ENCODE measurements at regions not wholly inside any gene's neighbourhood (a gene's known extent, or its start where the extent isn't known, plus 50 kb on each side); places are given as distances from the start of the nearest gene placed in this dataset.

DNA sequence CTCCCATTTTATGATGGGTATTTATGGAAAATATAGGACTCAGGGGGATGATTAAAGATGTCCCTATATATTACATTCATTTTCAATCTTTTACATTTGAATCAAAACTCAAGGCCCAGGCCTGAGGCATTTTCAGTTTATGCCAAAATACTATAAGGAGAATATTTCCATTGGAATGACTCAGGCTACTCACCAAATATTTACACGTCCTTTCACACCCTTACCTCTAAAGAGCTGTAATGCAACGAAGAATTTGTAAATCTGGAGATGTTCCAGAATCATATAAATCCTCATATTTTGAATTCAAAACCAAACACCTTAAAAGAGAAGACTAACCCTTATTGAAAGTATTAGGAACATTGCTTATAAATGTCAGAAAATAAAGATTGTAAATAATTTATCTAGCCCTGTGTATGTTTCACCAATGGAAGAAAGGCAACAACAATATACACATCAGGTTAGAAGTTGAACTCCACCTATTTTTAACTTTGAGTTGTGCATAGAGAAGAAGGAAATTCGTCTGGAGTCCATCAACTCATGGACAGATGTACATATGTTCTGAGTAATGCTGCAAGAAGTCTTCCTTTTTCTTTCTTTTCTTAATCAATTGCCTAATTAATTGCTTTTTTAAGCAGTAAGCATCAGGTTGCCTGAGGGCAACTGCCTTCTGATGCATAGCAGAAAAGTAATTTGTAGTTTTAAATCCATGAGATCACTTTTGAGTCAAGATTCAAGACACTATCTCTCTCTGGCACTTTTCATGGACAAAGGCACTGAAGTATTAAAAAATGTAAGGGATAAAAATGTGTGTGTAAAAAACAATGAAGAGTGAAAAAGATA, 579.3 kb upstream of the RGMB start:
- TF ChIP-seq POLR2AphosphoS5 (IDR thresholded peaks at IDR 0.05; ENCODE audit: low read depth, low read length) (no peak), SIN3A (IDR thresholded peaks at IDR 0.05; ENCODE audit: borderline replicate concordance, insufficient read depth, low read length) (no peak), TAF1 (IDR thresholded peaks at IDR 0.05; ENCODE audit: borderline replicate concordance, insufficient read depth, low read length) (no peak)
